GOT3 (cell line): ENCODE measurements at regions not wholly inside any gene's neighbourhood (a gene's known extent, or its start where the extent isn't known, plus 50 kb on each side); places are given as distances from the start of the nearest gene placed in this dataset.

Source experiments
- DNase-seq: peaks from one replicate; lab custom pipeline; 2025; ENCODE audit warnings: mixed read lengths; lab: John Stamatoyannopoulos, UW

GRCh38 chr3:167895178-167895577 lies 159.7 kb downstream of the SERPINI1 start:
- DNase-seq, result no peak

DNA sequence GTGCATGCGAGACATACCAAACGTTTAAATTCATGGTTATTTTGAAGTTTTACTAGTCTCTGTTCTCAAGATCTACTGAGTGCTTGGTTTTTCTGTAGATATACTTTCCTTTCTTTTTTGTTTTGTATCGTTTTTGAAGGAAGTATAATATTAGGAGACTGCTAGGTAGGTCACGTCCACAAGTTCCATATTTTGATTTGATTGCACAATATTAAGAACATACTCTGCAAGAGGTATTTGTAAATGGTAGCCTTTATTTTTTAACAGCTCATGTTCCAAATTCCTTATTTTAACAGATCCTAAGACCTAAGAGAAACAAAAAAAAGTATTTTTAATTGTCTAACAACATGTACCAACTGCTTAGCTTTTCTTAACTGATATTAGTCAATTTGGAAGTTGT lies 156.7 kb downstream of the SERPINI1 start:
- DNase-seq, result no peak

DNA sequence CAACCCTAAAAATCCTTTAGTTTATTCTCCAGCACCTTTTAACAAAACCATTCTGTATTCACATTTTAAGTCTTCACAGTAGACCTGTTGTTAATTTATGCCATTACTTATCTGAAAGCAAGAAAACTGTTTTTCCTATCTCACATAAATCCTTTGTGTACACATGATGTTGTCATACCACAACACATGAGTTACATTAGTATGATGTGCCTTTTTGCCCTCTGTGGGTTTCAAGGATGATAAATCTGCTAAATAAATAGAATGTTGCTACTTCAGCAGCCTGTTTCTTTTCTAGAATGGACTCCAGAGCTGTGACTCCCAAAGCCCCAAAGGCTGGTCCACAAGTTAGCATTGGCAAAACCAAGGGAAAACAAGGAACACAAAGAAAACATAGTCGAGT lies 151.6 kb downstream of the SERPINI1 start:
- DNase-seq, result no peak

DNA sequence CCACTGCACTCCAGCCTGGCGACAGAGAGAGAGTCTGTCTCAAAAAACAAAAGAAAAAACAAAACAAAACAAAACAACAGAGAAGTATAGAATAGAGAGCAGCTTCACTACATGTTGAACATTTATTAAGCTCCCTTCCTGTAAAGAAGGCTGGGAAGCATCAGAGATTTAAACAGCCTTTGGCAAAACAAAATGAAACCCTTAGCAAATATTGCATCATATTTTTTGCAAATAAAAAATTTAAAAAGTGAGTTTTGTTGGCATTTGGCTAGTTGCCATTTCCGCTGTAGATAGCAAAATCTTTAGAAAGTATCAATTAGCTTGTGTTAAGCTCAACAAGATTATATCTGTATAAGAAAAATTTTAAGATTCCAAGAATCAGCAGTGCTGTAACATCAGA lies 151.2 kb downstream of the SERPINI1 start:
- DNase-seq, result no peak

DNA sequence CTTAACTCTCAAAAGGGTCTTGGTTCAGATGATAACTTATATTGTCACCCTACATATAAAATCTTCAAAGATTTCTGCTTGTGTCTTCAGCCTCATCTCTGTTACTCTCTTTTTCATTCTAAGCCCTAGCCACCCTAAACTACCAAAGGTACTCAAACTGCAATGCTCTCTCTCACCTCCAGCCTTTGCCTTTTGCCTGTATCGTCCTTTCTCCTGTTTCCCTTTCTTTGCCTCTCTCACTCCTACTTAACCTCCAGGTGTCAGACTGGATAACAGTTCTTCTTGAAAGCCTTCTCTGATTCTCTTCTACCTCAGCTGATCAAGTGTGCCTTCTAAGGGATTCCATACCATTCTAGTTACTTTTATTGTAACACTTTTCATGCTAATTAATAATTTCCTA lies 149.8 kb downstream of the SERPINI1 start:
- no peak for DNase-seq

DNA sequence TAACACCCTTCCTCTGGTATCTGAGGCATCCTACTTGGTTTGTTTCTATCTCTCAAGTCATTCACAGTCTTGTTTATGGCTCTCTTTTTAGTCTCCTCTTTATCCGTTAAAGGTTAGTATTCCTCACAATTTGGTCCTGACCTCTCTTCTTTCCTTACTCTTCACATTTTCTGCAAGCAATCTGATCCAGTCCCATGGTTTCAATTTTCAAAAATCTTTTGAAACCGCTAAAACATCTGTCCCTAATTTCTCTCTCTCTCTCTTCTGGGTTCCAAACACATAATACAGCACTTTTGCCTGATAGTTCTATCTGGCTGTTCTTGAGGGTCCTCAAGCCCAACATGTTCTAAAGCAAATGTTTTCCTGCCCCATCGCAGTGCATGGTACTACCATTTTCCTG lies 149.0 kb downstream of the SERPINI1 start:
- DNase-seq, result no peak

GRCh38 chr3:167883452-167883851 lies 147.9 kb downstream of the SERPINI1 start:
- DNase-seq, result no peak

DNA sequence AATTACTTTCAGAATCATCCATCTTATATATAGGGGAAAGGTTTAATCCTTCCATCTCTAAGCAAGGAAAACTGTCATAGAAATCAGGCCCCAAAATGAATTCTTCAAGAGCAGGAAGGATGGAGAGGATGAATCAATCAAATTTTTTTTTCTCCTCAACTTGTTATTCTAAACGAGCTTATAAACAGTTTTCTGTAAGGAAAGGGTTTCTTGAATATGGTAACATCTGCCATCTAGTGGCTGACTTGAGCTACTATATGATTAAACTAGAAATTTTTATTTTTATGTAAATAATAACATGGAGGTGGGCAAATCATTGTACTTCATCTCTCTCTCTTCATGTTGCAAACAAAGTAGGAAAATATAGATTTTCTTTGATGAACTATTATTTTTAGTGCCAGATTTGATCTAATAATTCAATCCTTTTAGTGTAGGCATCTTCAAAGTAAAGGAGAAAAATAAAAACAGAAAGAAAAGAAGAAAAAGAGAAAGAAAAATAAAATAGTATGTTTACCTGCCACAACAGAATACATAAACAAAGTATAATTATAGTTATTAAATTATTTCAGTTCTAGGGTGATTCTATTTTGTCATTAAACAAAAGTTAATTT lies 146.6 kb downstream of the SERPINI1 start:
- DNase-seq, result no peak

- DNase-seq, result no peak
Observed at GRCh38 chr3:167880183-167880582, 144.7 kb downstream of the SERPINI1 start.

GRCh38 chr3:167876620-167877281 lies 141.2 kb downstream of the SERPINI1 start:
- no peak for DNase-seq
